Breast epithelium (tissue), 3 donors: ENCODE measurements at regions not wholly inside any gene's neighbourhood (a gene's known extent, or its start where the extent isn't known, plus 50 kb on each side); places are given as distances from the start of the nearest gene placed in this dataset.

Experiments used
- CTCF ChIP-seq, 3 donors: fragments of 450-650 bp; IDR thresholded peaks; one replicate each; pipeline ENCODE4 v1.5.1; 2016 to 2017; ENCODE audit warnings: antibody characterized with exemption in 3 of 3, mild to moderate bottlenecking in 3 of 3, moderate library complexity in 3 of 3
- POLR2A ChIP-seq: fragments of 450-650 bp; IDR thresholded peaks from one replicate; pipeline ENCODE4 v1.6.1; 2016; ENCODE audit warnings: antibody characterized with exemption, mild to moderate bottlenecking, moderate library complexity
- POLR2AphosphoS5 ChIP-seq, 3 donors: sonication (generic); formaldehyde crosslinking; IDR thresholded peaks; one replicate each; pipeline ENCODE4 v1.6.1; 2017; ENCODE audit warnings: antibody characterized with exemption in 3 of 3

- TF ChIP-seq CTCF (IDR thresholded peaks at IDR 0.05) (no peak), POLR2A (no peak), POLR2AphosphoS5 (IDR thresholded peaks at IDR 0.05) (no peak)
Observed at GRCh38 chr12:20250761-20251160, 117.6 kb upstream of the PDE3A start.
